TTC549 (cell line): ENCODE measurements at regions not wholly inside any gene's neighbourhood (a gene's known extent, or its start where the extent isn't known, plus 50 kb on each side); places are given as distances from the start of the nearest gene placed in this dataset.

Experiments used
- FAIRE-seq: peaks from 2 replicates; lab custom pipeline; 2012; peaks lifted over from hg19 to GRCh38; lab: Jason Lieb, UNC

GRCh38 chr5:124927735-124928134 is 181.3 kb upstream of the ZNF608 start:
- no peak for FAIRE-seq

- FAIRE-seq, result no peak
Observed at GRCh38 chr5:124929000-124929399, 182.6 kb upstream of the ZNF608 start.

- no peak for FAIRE-seq
Observed at GRCh38 chr5:124932791-124933600, 186.6 kb upstream of the ZNF608 start.

GRCh38 chr5:124935065-124935464 is 188.6 kb upstream of the ZNF608 start:
- no peak for FAIRE-seq

GRCh38 chr5:124936626-124936933 is 190.1 kb upstream of the ZNF608 start:
- FAIRE-seq, result no peak

GRCh38 chr5:124941051-124942049 is 194.9 kb upstream of the ZNF608 start:
- FAIRE-seq, result no peak

GRCh38 chr5:124948062-124948753 is 201.8 kb upstream of the ZNF608 start:
- FAIRE-seq, result no peak

GRCh38 chr5:124948754-124949275 is 202.4 kb upstream of the ZNF608 start:
- FAIRE-seq, result no peak

GRCh38 chr5:124949862-124950261 is 203.4 kb upstream of the ZNF608 start:
- no peak for FAIRE-seq

- no peak for FAIRE-seq
Observed at GRCh38 chr5:124951105-124951504, 204.7 kb upstream of the ZNF608 start.

- FAIRE-seq, result no peak
Observed at GRCh38 chr5:124951661-124952060, 205.2 kb upstream of the ZNF608 start.

- no peak for FAIRE-seq
Observed at GRCh38 chr5:124952079-124952478, 205.6 kb upstream of the ZNF608 start.

- FAIRE-seq, result no peak
Observed at GRCh38 chr5:124952566-124952965, 206.1 kb upstream of the ZNF608 start.

- FAIRE-seq, result no peak
Observed at GRCh38 chr5:124954784-124955183, 208.3 kb upstream of the ZNF608 start.

- FAIRE-seq, result no peak
Observed at GRCh38 chr5:124956471-124957029, 210.1 kb upstream of the ZNF608 start.

- FAIRE-seq, result no peak
Observed at GRCh38 chr5:124957063-124957462, 210.6 kb upstream of the ZNF608 start.

- no peak for FAIRE-seq
Observed at GRCh38 chr5:124960266-124960665, 213.8 kb upstream of the ZNF608 start.

- no peak for FAIRE-seq
Observed at GRCh38 chr5:124961521-124961920, 215.1 kb upstream of the ZNF608 start.

- no peak for FAIRE-seq
Observed at GRCh38 chr5:124962111-124962510, 215.7 kb upstream of the ZNF608 start.

GRCh38 chr5:124962735-124963134 is 216.3 kb upstream of the ZNF608 start:
- no peak for FAIRE-seq

- no peak for FAIRE-seq
Observed at GRCh38 chr5:124963236-124963919, 216.9 kb upstream of the ZNF608 start.
